ENCODE measurements at regions not wholly inside any gene's neighbourhood (a gene's known extent, or its start where the extent isn't known, plus 50 kb on each side); places are given as distances from the start of the nearest gene placed in this dataset.
"Not testable (repeated sequence)": the region's sequence is repeated elsewhere in the genome, so short reads cannot be mapped to it uniquely, and the experiment has no call there.

GRCh38 chr10:8172604-8173003 lies 118.1 kb downstream of the GATA3 start:
- H3K9me3 ChIP-seq, result no peaks in the 10 kb centered on the region
- 96% methylated on average over 7 of the region's 7 CpGs for whole genome bisulfite sequencing
- no peak for DNase-seq (ENCODE audit: low spot score)
- no peak overlapping the region for H3K4me3 ChIP-seq
- H3K27me3 ChIP-seq (replicated peaks; ENCODE audit: insufficient read depth), result no peaks in the 10 kb centered on the region
- no peak overlapping the region for H3K27ac ChIP-seq
- H3K36me3 ChIP-seq, result no peaks in the 10 kb centered on the region
- TF ChIP-seq CTCF (IDR thresholded peaks at IDR 0.05) (no peak), POLR2AphosphoS5 (IDR thresholded peaks at IDR 0.05) (no peak), POLR2A (IDR thresholded peaks at IDR 0.05) (no peak)
- H3K4me1 ChIP-seq (replicated peaks), result no peaks in the 10 kb centered on the region
- intact Hi-C loops (cut with DNase I), result no loop called here

DNA sequence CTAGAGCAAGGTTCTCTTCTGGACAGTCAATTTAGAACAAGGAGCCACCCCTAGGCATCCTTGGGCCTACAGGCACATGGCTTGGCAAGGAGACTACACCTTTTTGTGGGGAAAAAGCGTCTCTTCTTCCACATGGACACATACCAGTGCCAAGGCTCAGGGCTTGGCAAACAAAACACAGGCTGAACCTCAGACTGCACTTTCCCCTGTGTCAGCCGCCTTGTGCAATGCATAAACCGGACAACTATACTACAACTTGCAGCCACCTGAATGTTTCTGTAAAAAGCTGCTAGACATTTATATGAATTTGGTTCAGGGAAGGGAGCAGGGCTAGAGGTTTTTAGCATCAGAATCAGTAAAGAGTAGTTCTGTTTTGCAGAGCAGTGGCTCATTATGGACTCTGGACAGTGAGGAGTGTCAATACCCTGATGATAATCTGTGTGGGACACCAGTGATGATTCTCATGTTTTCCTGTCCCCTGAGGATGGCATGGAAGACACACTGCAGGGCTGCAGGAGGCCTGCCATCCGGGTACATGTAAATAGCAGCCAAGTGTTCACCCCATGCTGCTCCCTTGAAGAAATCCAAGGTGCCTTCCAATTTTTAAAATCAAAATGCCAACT lies 118.9 kb downstream of the GATA3 start:
- Histone ChIP-seq H3K27ac (no peak overlapping the region), H3K27me3 (replicated peaks; ENCODE audit: insufficient read depth) (no peaks in the 10 kb centered on the region), H3K9me3 (no peaks in the 10 kb centered on the region), H3K4me1 (replicated peaks) (no peaks in the 10 kb centered on the region), H3K4me3 (no peak overlapping the region), H3K36me3 (no peaks in the 10 kb centered on the region)
- intact Hi-C loops (cut with DNase I), result no loop called here
- DNase-seq (ENCODE audit: low spot score), result no peak
- WGBS, result 80% methylated on average over 4 of the region's 4 CpGs
- no peak for TF ChIP-seq POLR2A (IDR thresholded peaks at IDR 0.05)

- Histone ChIP-seq H3K4me3 (no peak overlapping the region), H3K9me3 (no peaks in the 10 kb centered on the region), H3K4me1 (replicated peaks) (no peaks in the 10 kb centered on the region), H3K36me3 (no peaks in the 10 kb centered on the region), H3K27ac (no peak overlapping the region), H3K27me3 (replicated peaks; ENCODE audit: insufficient read depth) (no peaks in the 10 kb centered on the region)
- TF ChIP-seq POLR2A (IDR thresholded peaks at IDR 0.05), result no peak
- TF ChIP-seq POLR2AphosphoS5 (IDR thresholded peaks at IDR 0.05), result no peak
- TF ChIP-seq CTCF (IDR thresholded peaks at IDR 0.05), result no peak
- intact Hi-C loops (cut with DNase I), result no loop called here
- DNase-seq (ENCODE audit: low spot score), result no peak
- 87% methylated on average over 3 of the region's 3 CpGs for WGBS
Measured at GRCh38 chr10:8173866-8174243, 119.4 kb downstream of the GATA3 start.

DNA sequence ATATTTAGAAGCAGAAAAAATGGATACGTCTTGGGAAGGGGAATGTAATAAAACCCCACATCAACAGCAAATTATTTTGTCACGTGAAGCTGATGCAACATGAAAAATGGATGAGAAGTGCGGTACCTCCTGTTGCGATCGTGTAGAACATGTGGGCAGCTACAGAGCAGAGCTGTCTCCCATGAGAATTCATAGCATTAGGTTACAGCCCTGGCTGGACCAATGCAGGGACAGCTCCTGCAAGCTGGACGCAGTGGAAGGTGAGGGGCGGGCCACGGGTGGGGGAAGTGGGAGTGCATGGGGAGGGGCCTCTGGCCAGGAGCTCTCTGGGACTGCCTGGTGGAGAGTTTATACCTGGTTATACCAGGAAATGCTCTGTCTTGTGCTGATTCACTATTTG lies 120.3 kb downstream of the GATA3 start:
- intact Hi-C loops (cut with DNase I), result no loop called here

GRCh38 chr10:8177526-8177925 lies 123.0 kb downstream of the GATA3 start:
- H3K27me3 ChIP-seq (replicated peaks; ENCODE audit: insufficient read depth); intact Hi-C loops (cut with DNase I); H3K4me1 ChIP-seq (replicated peaks); H3K27ac ChIP-seq; H3K36me3 ChIP-seq; DNase-seq (ENCODE audit: low spot score); H3K4me3 ChIP-seq; H3K9me3 ChIP-seq: not testable (repeated sequence)
- WGBS, result 77% methylated on average over 3 of the region's 3 CpGs

More for the DNA sequence above, 120.3 kb downstream of the GATA3 start:
- Histone ChIP-seq H3K4me3 (no peak overlapping the region), H3K9me3 (no peaks in the 10 kb centered on the region), H3K27ac (no peak overlapping the region), H3K4me1 (replicated peaks) (no peaks in the 10 kb centered on the region), H3K36me3 (no peaks in the 10 kb centered on the region), H3K27me3 (replicated peaks; ENCODE audit: insufficient read depth) (no peaks in the 10 kb centered on the region)
- DNase-seq (ENCODE audit: low spot score), result no peak
- TF ChIP-seq CTCF (IDR thresholded peaks at IDR 0.05) (no peak), POLR2AphosphoS5 (IDR thresholded peaks at IDR 0.05) (no peak), POLR2A (IDR thresholded peaks at IDR 0.05) (no peak)
- 61% methylated on average over 8 of the region's 8 CpGs for WGBS

GRCh38 chr10:8179773-8180172 lies 125.3 kb downstream of the GATA3 start:
- intact Hi-C loops (cut with DNase I); H3K36me3 ChIP-seq; H3K4me1 ChIP-seq (replicated peaks); H3K9me3 ChIP-seq; H3K27ac ChIP-seq; H3K4me3 ChIP-seq; H3K27me3 ChIP-seq (replicated peaks; ENCODE audit: insufficient read depth); DNase-seq (ENCODE audit: low spot score): not testable (repeated sequence)
- WGBS, result 93% methylated on average over 1 of the region's 1 CpG
